HTR-8/SVneo (cell line): ENCODE measurements at regions not wholly inside any gene's neighbourhood (a gene's known extent, or its start where the extent isn't known, plus 50 kb on each side); places are given as distances from the start of the nearest gene placed in this dataset.
"Not testable (repeated sequence)": the region's sequence is repeated elsewhere in the genome, so short reads cannot be mapped to it uniquely, and the experiment has no call there.

Source experiments
- DNase-seq: peaks from one replicate; pipeline ENCODE4 v3.0.0; 2011; ENCODE audit warnings: low spot score, mixed read lengths; ENCODE audit not compliant: insufficient read length
- FAIRE-seq: peaks from 2 replicates; lab custom pipeline; 2011; peaks lifted over from hg19 to GRCh38; lab: Jason Lieb, UNC

DNA sequence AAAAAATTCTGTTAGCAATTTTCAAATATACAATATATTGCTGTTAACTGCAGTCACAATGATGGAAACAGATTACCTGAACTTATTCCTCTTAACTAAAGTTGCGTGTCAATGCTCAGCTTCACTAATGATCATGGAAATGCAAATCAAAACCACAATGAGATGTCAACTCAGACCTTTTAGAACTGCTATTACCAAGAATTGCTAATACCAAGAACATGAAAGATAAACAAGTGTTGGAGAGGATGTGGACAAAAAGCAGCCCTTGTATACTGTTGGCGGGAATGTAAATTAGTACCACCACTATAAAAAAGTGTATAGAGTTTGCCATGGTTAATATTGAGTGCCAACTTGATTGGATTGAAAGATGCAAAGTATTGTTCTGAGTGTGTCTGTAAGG lies 1409.7 kb upstream of the CDH18 start:
- DNase-seq = no peak
- FAIRE-seq = no peak

DNA sequence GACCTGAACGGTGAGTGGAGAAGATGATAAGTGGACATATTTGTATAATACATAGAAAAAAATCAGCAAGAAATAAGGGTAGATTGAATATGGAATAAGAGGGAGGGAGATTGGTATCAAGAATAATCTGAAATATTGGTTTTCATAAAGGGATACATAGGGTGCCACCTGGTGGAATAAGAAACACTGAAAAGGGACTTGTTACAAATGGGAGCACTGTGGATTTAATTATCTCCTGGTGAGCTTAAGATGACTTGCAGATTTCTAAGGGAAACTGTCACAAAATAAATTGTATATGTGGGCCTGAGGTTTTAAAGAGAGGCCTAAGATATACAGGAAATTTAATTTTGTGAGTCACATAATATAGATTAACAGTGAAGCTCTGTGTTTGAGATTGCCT lies 1403.5 kb upstream of the CDH18 start:
- no peak for FAIRE-seq
- DNase-seq = no peak

DNA sequence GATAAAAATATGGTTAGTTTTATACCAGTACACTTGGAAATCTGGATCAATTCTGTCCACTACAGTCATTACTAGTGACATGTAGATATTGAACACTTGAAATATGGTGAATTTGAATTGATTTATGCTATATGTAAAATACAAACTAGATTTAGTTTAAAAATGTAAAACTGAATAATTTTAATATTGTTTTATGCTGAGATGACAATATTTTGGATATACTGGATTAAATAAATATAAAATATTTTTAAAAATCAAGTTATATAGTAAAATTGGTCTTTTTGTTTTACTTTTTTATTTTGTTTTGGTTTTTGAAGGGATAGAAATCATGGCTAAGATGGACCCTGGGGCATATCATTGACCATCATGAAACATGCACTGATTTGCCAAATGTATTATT lies 1372.8 kb upstream of the CDH18 start:
- not testable (repeated sequence) for FAIRE-seq, DNase-seq

DNA sequence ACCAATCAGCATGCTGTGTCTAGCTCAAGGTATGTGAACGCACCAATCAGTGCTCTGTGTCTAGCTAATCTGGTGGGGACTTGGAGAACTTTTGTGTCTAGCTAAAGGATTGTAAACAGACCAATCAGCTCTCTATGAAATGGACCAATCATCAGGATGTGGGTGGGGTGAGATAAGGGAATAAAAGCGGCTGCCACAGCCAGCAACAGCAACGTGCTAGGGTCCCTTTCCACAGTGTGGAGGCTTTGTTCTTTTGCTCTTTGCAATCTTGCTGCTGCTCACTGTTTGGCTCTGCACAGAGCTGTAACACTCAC lies 1353.9 kb upstream of the CDH18 start:
- DNase-seq, FAIRE-seq: not testable (repeated sequence)

DNA sequence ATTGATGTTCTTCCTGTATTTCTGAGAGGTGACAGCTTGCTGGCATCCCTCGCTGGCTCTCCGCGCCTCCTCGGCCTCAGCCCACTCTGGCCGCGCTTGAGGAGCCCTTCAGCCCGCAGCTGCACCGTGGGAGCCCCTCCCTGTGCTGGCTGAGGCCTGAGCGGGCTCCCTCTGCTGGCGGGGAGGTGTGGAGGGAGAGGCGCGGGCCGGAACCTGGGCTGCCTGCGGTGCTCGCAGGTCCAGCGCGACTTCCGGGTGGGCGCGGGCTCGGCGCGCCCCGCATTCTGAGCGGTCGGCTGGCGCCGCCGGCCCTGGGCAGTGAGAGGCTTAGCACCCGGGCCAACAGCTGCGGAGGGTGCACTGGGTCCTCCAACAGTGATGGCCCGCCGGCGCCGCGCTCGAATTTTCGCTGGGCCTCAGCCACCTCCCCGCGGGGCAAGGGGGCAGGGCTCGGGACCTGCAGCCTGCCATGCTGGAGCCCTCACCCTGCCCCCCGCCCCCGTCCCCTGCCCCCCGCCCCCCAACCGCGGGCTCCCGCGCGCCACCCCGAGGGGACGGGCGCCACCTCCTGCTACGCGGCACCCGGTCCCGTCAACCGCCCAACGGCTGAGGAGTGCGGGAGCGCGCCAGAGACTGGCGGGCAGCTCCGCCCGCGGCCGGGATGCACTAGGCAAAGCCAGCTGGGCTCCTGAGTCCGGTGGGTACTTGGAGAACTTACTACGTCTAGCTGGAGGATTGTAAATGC lies 1353.4 kb upstream of the CDH18 start:
- not testable (repeated sequence) for FAIRE-seq, DNase-seq

DNA sequence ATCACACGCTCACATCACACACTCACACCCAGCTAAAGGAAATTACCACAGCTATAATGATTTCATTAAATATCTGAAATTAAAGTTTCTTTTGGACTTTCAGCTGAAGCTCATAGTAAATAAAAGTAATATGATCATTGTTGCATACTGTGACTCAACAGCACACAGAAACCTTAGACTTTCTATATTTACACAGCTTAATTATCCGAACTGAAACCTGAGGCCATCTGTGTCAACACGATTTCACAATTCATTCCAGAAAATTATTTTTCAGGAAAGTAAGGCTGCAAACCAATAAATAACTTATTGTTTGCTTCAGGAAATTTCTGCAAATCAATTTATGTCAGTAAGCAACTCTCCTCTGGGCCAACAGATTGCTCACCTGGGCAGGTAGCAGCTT lies 1352.2 kb upstream of the CDH18 start:
- DNase-seq = not testable (repeated sequence)

DNA sequence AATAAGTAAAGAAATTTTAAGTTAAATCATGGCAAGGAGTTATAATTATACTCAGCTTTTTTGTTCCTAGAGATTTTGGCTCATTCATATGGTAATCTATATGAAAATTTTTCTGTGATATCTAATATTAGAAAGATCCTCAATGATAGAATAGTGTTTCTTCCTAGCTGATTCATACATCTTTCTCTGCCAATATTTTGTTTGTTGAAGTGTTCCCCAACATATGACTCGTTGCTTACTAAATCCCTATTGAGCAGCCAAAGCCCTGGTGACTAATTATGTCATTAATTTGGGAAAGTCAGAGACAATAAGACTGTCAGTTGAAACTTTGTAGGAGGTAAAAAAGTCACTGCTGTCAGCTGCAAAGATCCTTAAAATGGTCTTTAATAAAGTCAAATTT lies 1348.5 kb upstream of the CDH18 start:
- FAIRE-seq, DNase-seq: not testable (repeated sequence)

More for the DNA sequence above, 1352.2 kb upstream of the CDH18 start:
- not testable (repeated sequence) for FAIRE-seq

DNA sequence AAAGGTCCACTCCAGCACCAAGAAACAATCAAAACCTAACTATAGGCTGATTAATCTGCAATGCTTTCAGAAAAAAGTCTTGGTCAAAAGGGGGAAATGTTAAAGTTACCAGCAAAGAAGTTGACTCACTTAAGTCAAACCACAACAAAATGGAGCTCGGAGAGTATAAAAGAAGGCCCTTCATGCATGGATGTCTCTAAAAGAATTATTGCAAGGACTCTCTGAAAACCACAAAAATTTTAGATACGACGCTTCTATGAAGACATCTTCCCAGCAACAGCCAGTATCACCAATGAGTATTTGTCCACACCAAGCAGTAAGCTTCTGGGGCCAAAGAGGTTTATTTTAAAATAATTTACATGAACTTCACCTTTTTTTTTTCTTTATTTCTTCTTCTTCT lies 1327.4 kb upstream of the CDH18 start:
- FAIRE-seq, DNase-seq: not testable (repeated sequence)

DNA sequence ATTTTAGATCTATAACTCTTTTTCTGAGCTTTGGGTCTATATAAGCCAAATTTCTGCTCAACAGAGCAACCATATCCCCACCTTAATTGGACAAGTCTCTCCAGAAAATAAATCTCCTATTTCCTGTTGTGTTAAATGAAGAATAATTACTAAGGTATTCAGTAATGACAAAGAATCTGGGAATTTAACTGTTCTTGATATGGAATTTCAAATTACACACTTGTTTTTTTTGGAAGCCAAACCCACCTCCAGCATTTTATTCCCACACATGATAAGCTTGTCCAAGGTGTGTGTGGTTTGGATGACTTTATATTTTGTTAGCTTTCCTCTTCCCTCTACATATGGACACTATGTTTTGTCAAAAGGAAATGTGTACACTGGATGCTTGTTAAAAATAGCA lies 1313.2 kb upstream of the CDH18 start:
- not testable (repeated sequence) for FAIRE-seq, DNase-seq

DNA sequence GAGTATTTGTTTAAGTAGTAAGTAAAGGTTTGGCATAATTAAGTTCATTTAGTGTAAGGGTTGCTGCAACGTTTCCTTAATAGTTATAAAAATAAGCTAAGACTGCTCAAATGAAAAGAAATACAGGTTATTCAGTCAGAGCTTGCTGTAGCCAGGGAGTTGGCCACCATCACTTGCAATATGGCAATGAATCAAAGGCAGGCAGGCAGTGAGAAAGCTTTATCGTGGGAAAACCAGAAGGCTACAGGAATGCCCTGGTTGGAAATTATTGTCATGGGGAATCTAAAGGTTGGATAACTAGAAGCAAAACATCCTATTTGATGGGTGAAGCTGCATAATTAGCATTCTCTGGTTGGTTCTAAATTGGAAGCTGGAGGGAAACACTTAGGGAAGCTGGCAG lies 1286.4 kb upstream of the CDH18 start:
- not testable (repeated sequence) for FAIRE-seq, DNase-seq

DNA sequence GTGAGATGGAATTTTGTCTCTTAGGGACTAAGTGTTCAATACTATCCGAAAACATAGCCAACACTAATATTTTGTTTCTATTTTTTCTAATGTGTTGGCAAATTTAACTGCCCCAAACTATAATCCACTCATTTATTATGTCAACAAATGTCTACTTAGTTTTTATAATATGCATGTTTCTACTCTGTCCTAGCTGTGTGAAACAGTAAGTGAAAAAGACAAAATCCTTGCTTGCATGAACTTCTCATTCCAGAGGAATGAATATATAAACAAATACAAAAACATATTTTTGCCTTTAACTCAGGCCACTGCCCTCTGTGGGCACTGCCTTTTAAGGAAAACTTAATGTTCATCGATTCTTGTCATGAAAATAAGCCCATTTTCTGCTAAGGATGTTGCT lies 1275.4 kb upstream of the CDH18 start:
- FAIRE-seq (no peak), DNase-seq (no peak)

DNA sequence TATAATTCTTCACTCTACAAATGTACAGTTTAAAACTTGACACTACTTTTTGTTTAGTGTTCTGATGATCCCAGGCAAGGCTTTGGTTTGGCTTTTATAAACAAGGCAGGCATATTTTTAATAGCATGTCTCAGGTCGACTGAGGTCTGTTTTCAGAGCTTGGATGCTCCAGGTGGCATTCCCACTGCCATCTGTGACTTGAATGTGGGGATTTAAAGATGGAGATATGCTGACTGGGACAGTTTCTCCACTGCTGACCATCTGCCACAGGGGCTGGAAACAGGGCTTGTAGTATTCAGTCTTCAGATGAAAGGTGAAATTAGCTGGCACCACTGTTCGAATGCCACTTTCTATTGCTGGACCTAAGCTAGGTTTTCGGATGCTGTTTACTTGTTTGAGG lies 1266.2 kb upstream of the CDH18 start:
- FAIRE-seq (peak; percentile 54), DNase-seq (no peak)

DNA sequence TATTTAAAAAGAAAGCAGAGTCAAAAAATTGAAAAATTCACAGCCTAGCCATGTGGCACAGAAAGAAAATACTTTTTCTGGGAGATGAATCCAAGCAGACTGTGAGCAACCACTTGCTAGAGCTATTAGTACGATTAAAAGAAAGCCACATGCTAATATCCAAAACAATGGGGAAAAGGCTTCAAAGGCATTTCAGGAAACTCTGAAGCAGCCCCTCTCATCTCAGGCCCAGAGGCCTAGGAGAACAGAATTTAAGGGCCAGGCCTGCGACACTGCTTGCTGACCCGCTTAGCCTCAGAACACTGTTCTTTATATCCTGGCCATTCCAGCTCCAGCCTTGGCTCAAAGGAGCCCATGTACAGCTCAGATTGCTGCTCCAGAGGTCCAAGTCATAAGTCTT lies 1257.0 kb upstream of the CDH18 start:
- no peak for DNase-seq
- no peak for FAIRE-seq

DNA sequence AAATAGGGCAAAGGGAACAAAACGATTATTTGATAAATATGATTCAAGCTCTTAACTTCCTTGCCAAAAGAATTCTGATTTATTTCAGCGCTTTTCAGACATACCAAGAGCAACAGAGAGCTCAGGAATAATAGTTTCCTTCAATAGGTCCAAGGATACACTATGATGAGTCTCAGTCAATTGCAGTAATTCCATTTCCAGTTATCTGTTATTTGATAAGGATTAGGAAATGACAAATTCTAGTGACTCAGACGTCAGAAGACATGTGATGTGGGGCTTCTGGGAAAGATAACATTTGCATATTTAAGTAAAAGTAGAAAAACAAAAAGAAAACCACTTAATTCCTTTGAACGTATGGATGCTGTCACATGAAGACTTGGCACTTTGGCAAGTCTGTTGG lies 1250.8 kb upstream of the CDH18 start:
- DNase-seq = no peak
- no peak for FAIRE-seq

DNA sequence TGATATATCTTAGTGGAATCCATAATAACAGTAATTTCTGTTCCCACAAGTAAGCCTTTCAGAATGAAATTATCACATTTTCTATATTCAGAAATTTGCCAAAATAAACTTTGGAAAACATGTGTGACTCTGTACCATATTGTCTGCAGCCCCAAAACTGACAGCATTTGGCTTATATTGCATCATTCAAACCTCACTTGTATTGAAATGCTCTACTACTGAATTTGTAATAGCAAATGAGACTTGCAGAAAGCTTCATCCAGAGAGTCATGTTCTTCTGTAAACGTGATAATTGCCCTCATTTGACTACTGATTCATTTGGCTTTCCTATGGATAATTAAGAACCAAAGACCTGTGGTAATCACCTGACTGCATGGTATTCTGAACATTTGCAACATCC lies 1249.5 kb upstream of the CDH18 start:
- DNase-seq = no peak
- FAIRE-seq = no peak

DNA sequence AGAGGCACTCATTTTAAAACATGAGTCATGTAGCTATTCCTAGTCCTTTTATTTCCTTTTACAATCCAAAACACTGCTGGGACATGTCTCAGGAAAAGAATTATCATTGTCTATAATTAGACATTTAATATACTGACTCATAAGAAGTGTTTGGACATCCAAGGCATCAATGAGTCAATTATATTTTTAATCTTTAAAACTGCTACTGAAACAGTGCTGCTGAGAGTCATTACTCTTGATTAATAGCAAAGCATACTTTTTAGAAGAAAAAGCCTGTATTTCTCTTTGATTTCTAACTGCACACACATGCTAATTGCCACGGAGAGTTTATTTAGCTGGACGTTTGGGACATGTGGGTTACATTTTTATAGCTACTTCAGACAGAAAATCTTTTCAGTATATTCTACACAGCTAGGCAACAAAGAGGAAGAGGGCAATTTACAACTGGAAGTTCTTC lies 1249.0 kb upstream of the CDH18 start:
- FAIRE-seq = no peak
- DNase-seq = no peak

DNA sequence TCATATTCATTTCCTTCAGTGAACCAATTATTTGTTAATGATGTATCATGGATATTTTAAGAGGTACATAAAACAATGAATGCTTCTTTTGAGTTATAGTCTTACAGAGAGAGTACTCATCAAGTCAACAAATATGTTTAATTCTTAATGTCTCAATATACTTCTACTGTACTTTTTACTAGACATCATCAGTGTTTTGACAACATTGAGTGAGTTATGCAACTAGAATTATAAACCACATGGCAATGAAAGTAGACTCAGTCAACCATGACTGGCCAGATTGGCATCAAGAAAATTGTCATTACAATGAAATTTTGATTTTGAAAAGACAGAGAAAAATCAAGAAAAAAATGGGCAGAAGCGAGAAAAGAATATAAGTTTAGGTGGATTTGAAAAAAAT lies 1248.1 kb upstream of the CDH18 start:
- no peak for FAIRE-seq
- DNase-seq = no peak

DNA sequence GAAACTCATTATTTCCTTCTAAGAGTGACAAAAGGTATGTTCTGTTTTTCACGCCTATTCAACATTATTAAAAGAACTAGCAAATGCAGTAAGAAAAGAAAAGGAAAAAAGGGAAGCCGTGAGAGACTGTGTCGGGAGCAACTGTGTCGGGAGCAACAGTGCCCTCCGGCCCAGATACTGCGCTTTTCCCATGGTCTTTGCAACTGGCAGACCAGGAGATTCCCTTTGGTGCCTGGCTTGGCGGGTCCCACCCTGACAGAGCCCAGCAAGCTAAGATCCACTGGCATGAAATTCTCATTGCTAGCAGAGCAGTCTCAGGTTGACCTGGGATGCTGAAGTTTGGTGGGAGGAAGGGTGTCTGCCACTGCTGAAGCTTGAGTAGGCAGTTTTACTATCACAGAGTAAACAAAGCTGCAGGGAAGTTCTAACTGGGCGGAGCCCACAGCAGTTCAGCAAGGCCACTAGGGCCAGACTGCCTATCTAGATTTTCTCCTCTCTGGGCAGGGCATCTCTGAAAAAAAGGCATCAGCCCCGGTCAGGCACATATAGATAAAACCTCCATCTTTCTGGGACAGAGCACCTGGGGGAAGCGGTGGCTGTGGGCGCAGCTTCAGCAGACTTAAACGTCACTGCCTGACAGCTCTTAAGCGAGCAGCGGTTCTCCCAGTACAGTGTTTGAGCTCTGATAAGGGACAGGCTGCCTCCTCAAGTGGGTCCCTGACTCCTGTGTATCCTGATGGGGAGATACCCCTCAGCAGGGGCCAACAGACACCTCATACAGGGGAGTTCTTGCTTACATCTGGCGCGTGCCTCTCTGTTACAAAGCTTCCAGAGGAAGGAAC lies 1237.4 kb upstream of the CDH18 start:
- FAIRE-seq (no peak), DNase-seq (no peak)

DNA sequence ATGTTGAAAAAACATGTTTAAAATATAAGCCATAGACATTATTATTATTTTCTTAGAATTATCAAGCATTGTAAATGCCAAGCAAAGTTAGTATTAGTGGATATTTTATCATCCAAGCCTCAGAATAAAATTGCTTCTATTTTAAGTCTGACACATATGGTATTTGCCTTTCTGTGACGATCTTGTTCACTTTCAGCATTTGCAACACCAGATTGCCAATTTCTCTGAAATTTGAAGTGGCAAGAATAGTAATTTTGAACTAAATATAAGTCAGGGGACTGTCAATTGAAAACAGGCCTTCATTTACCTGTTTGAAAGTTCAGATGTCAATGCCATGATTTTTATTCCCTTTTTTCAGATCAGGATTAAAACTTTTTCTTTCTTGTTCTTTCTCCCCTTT lies 1233.6 kb upstream of the CDH18 start:
- DNase-seq (no peak), FAIRE-seq (no peak)

DNA sequence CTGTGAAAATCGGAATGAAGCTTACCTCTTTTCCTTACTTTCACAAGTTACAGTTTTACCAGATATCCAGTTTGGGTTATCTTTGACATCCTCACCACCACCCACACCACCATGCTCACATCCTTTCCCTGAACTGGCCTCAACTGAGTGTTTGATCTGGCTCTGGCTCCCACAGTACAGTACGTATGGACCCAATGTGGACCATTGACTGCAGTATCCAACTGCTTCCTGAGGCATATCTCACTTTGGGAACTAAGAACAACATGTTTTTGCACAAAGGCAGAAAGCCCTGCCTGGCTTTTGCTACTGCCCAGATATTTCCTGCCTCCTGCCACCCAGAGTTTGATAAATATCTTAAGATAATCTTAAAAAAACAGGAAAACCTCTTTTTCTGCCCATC lies 1232.0 kb upstream of the CDH18 start:
- DNase-seq = no peak
- FAIRE-seq = no peak

DNA sequence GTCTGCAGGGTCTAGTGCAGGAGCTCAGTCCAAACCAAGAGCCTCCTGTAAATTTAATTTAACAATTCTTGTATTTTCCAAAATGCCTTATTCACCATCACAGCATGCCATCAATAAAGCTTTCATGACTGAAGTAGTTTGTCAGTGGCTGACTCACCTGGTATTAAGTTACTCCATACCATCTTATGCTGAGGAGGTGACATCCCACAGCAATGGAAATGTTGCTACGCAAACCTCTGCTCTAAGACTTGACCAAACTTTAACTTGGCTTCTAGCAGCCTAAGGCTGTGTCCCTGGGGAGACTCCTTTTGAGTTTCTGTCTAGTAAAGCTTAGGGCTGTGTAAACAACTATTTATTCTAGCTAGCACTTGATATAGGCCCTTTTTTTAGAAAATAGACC lies 1231.3 kb upstream of the CDH18 start:
- FAIRE-seq (peak; percentile 31), DNase-seq (peak; percentile 26)
